Vagina (tissue), 2 donors: ENCODE measurements at regions not wholly inside any gene's neighbourhood (a gene's known extent, or its start where the extent isn't known, plus 50 kb on each side); places are given as distances from the start of the nearest gene placed in this dataset.

Source experiments
- DNase-seq, 2 donors: peaks; one replicate each; pipeline ENCODE4 v3.0.0-alpha.2; 2017; ENCODE audit errors: extremely low spot score in 2 of 2
- H3K27ac ChIP-seq: fragments of 200-600 bp; sonication (generic); one replicate; pipeline ENCODE4 v1.5.1; 2019
- H3K27me3 ChIP-seq: fragments of 200-600 bp; sonication (generic); one replicate; pipeline ENCODE4 v1.5.1; 2019
- H3K36me3 ChIP-seq, 2 donors: fragments of 200-600 bp; sonication (generic); one replicate each; pipeline ENCODE4 v1.5.1; 2017 to 2019
- H3K4me1 ChIP-seq: fragments of 200-600 bp; sonication (generic); one replicate; pipeline ENCODE4 v1.5.1; 2019
- H3K4me3 ChIP-seq, 2 donors: fragments of 200-600 bp; sonication (generic); 1 replicate in 1 of 2; 2 replicates in 1 of 2; pipeline ENCODE4 v1.5.1; 2016 to 2019
- H3K9me3 ChIP-seq: fragments of 200-600 bp; sonication (generic); one replicate; pipeline ENCODE4 v1.5.1; 2019
- CTCF ChIP-seq, 3 experiments: fragments of 450-650 bp in 2 of 3; fragments of 200-600 bp in 1 of 3; sonication (generic) in 1 of 3; IDR thresholded peaks; one replicate each; pipeline ENCODE4 v1.5.1; 2017 to 2019; ENCODE audit warnings: antibody characterized with exemption in 3 of 3, mild to moderate bottlenecking in 2 of 3, moderate library complexity in 2 of 3
- POLR2A ChIP-seq, 2 donors: fragments of 450-650 bp; IDR thresholded peaks; one replicate each; pipeline ENCODE4 v1.6.1; 2017; ENCODE audit warnings: antibody characterized with exemption in 2 of 2, mild to moderate bottlenecking in 2 of 2, moderate library complexity in 2 of 2
- POLR2AphosphoS5 ChIP-seq, 2 donors: sonication (generic); formaldehyde crosslinking; IDR thresholded peaks; one replicate each; pipeline ENCODE4 v1.9.0; 2017; ENCODE audit warnings: antibody characterized with exemption in 2 of 2, mild to moderate bottlenecking in 2 of 2, low read depth in 1 of 2; ENCODE audit not compliant: insufficient read depth in 1 of 2
- intact Hi-C: fragments of 100-400 bp; cut with DNase I; formaldehyde crosslinking; loops from one replicate; pipeline ENCODE4 v1.15.1; 2023

GRCh38 chr13:73717632-73718031, 416.6 kb downstream of the KLF12 start:
- Histone ChIP-seq H3K27ac (no peak overlapping the region), H3K4me1 (peaks cover 7% of the 10 kb centered on the region), H3K36me3 (no peaks in the 10 kb centered on the region), H3K27me3 (no peaks in the 10 kb centered on the region), H3K4me3 (no peak overlapping the region), H3K9me3 (no peaks in the 10 kb centered on the region)
- intact Hi-C loops: no loop called here
- no peak for DNase-seq
- TF ChIP-seq POLR2AphosphoS5 (IDR thresholded peaks at IDR 0.05; ENCODE audit: insufficient read depth in 1 of 2, low read depth in 1 of 2): no peak
- no peak for TF ChIP-seq POLR2A (IDR thresholded peaks at IDR 0.05)
- TF ChIP-seq CTCF (IDR thresholded peaks at IDR 0.05): no peak

GRCh38 chr13:73715911-73716510, 418.2 kb downstream of the KLF12 start:
- H3K4me1 ChIP-seq: peaks cover 7% of the 10 kb centered on the region
- no peak for DNase-seq
- no peak overlapping the region for H3K4me3 ChIP-seq
- no peak overlapping the region for H3K27ac ChIP-seq
- TF ChIP-seq POLR2A (IDR thresholded peaks at IDR 0.05): no peak
- TF ChIP-seq POLR2AphosphoS5 (IDR thresholded peaks at IDR 0.05; ENCODE audit: insufficient read depth in 1 of 2, low read depth in 1 of 2): peak in 1 of 2 donors; percentile 65
- H3K27me3 ChIP-seq: no peaks in the 10 kb centered on the region
- H3K9me3 ChIP-seq: no peaks in the 10 kb centered on the region
- intact Hi-C loops: no loop called here
- no peaks in the 10 kb centered on the region for H3K36me3 ChIP-seq

- no peaks in the 10 kb centered on the region for H3K9me3 ChIP-seq
- no peak overlapping the region for H3K4me3 ChIP-seq
- intact Hi-C loops: no loop called here
- no peak overlapping the region for H3K27ac ChIP-seq
- TF ChIP-seq POLR2A (IDR thresholded peaks at IDR 0.05): no peak
- TF ChIP-seq CTCF (IDR thresholded peaks at IDR 0.05): no peak
- no peak for TF ChIP-seq POLR2AphosphoS5 (IDR thresholded peaks at IDR 0.05; ENCODE audit: insufficient read depth in 1 of 2, low read depth in 1 of 2)
- no peaks in the 10 kb centered on the region for H3K27me3 ChIP-seq
- H3K4me1 ChIP-seq: peaks cover 7% of the 10 kb centered on the region
- H3K36me3 ChIP-seq: no peaks in the 10 kb centered on the region
- no peak for DNase-seq
These were observed 418.9 kb downstream of the KLF12 start for GRCh38 chr13:73715114-73715910.

DNA sequence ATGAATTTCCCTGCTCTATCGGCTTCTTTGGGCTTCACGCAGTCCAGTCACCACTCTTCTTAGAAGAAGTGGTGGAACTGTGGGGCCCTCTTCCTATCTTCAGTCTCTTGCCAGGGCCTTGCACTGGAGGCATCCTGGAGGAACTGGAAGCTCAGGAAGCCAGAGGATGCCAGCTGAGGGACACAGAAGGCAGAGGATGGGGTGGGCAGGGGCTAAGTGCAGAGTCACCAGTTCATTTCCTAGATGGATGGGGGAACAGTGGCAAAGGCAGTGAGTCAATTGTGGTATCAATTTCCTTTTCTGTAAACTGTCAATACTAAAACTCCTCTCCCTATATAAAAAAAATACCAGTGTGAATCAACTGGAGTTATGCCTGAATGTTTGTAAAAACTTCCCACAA, 419.7 kb downstream of the KLF12 start:
- H3K4me1 ChIP-seq: peaks cover 7% of the 10 kb centered on the region
- intact Hi-C loops: no loop called here
- H3K36me3 ChIP-seq: no peaks in the 10 kb centered on the region
- H3K27me3 ChIP-seq: no peaks in the 10 kb centered on the region
- no peaks in the 10 kb centered on the region for H3K9me3 ChIP-seq
- TF ChIP-seq POLR2AphosphoS5 (IDR thresholded peaks at IDR 0.05; ENCODE audit: insufficient read depth in 1 of 2, low read depth in 1 of 2): no peak
- DNase-seq: no peak
- no peak overlapping the region for H3K27ac ChIP-seq
- no peak overlapping the region for H3K4me3 ChIP-seq

- DNase-seq: no peak
- Histone ChIP-seq H3K4me3 (no peak overlapping the region), H3K27ac (no peak overlapping the region), H3K36me3 (no peaks in the 10 kb centered on the region), H3K4me1 (no peaks in the 10 kb centered on the region), H3K9me3 (no peaks in the 10 kb centered on the region), H3K27me3 (no peaks in the 10 kb centered on the region)
- TF ChIP-seq POLR2A (IDR thresholded peaks at IDR 0.05) (no peak), CTCF (IDR thresholded peaks at IDR 0.05) (peak in 2 of 3 experiments; percentile 6 to 58), POLR2AphosphoS5 (IDR thresholded peaks at IDR 0.05; ENCODE audit: insufficient read depth in 1 of 2, low read depth in 1 of 2) (no peak)
- intact Hi-C loops: no loop called here
These were observed 425.7 kb downstream of the KLF12 start for GRCh38 chr13:73708393-73708985.
